H1 (cell line): ENCODE measurements at regions not wholly inside any gene's neighbourhood (a gene's known extent, or its start where the extent isn't known, plus 50 kb on each side); places are given as distances from the start of the nearest gene placed in this dataset.

Experiments used
- JUND ChIP-seq: IDR thresholded peaks from 2 replicates; pipeline ENCODE4 v1.6.1; 2011; ENCODE audit warnings: mild to moderate bottlenecking, improper control_type of control experiment, low read length
- MAFK ChIP-seq: IDR thresholded peaks from 2 replicates; pipeline ENCODE4 v1.6.1; 2012; ENCODE audit warnings: low read depth, mild to moderate bottlenecking, improper control_type of control experiment, low read length
- TF ChIP-seq, protein P1 (sequence below): IDR thresholded peaks from 2 replicates; pipeline ENCODE4 v1.6.1; 2012; ENCODE audit warnings: low read length, inconsistent platforms

- TF ChIP-seq, protein P1, sequence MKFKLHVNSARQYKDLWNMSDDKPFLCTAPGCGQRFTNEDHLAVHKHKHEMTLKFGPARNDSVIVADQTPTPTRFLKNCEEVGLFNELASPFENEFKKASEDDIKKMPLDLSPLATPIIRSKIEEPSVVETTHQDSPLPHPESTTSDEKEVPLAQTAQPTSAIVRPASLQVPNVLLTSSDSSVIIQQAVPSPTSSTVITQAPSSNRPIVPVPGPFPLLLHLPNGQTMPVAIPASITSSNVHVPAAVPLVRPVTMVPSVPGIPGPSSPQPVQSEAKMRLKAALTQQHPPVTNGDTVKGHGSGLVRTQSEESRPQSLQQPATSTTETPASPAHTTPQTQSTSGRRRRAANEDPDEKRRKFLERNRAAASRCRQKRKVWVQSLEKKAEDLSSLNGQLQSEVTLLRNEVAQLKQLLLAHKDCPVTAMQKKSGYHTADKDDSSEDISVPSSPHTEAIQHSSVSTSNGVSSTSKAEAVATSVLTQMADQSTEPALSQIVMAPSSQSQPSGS: no peak
- TF ChIP-seq JUND (no peak), MAFK (no peak)
Measured at GRCh38 chr1:207241164-207241934, 80.1 kb upstream of the CD55 start (continued).
